Esophagus muscularis mucosa (tissue), 3 donors: ENCODE measurements at regions not wholly inside any gene's neighbourhood (a gene's known extent, or its start where the extent isn't known, plus 50 kb on each side); places are given as distances from the start of the nearest gene placed in this dataset.

Experiments used
- POLR2A ChIP-seq: fragments of 450-650 bp; IDR thresholded peaks from one replicate; pipeline ENCODE4 v1.6.1; 2017; ENCODE audit warnings: antibody characterized with exemption, moderate library complexity, mild to moderate bottlenecking, low read depth
- POLR2AphosphoS5 ChIP-seq, 2 donors: sonication (generic); formaldehyde crosslinking; IDR thresholded peaks; one replicate each; pipeline ENCODE4 v1.6.1; 2017; ENCODE audit warnings: antibody characterized with exemption in 2 of 2
- TF ChIP-seq, protein P1 (sequence below), 3 experiments: fragments of 200-600 bp in 2 of 3; fragments of 450-650 bp in 1 of 3; sonication (generic) in 2 of 3; IDR thresholded peaks; one replicate each; pipeline ENCODE4 v1.5.1; 2017 to 2019; ENCODE audit warnings: antibody characterized with exemption in 3 of 3, mild to moderate bottlenecking in 2 of 3, moderate library complexity in 1 of 3

DNA sequence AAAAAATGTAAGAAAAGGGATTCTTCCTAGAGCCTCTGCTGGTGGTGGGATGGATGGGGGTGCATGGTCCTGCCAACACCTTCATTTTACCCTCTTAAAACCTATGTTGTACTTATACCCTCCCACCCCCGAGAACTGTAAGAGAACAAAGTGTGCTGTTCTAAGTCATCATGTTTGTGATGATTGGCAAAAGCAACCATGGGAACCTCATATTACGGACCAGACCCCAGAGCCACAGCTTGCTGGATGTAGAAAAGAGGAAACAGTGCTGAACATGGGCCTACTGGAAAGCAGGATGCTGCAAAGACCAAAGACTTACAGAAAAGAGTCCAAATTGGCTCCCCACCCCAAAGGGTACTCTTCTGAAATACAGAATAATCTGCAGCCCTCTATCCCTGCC is 311.2 kb downstream of the DUSP6 start:
- TF ChIP-seq, protein P1, sequence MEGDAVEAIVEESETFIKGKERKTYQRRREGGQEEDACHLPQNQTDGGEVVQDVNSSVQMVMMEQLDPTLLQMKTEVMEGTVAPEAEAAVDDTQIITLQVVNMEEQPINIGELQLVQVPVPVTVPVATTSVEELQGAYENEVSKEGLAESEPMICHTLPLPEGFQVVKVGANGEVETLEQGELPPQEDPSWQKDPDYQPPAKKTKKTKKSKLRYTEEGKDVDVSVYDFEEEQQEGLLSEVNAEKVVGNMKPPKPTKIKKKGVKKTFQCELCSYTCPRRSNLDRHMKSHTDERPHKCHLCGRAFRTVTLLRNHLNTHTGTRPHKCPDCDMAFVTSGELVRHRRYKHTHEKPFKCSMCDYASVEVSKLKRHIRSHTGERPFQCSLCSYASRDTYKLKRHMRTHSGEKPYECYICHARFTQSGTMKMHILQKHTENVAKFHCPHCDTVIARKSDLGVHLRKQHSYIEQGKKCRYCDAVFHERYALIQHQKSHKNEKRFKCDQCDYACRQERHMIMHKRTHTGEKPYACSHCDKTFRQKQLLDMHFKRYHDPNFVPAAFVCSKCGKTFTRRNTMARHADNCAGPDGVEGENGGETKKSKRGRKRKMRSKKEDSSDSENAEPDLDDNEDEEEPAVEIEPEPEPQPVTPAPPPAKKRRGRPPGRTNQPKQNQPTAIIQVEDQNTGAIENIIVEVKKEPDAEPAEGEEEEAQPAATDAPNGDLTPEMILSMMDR (IDR thresholded peaks at IDR 0.05) = no peak
- TF ChIP-seq POLR2A = no peak
- TF ChIP-seq POLR2AphosphoS5 (IDR thresholded peaks at IDR 0.05) = no peak
